PC-9 (cell line): ENCODE measurements at regions not wholly inside any gene's neighbourhood (a gene's known extent, or its start where the extent isn't known, plus 50 kb on each side); places are given as distances from the start of the nearest gene placed in this dataset.

Experiments
- BruUV-seq: library from RNA; stranded (reverse); fragments of 400-500 nt; replicated peaks from 2 replicates; lab custom pipeline; 2021; lab: Mats Ljungman, UMichigan
- CTCF ChIA-PET: fragments of 300-600 bp; sonication (Branson Sonifier 250); formaldehyde crosslinking; loops from one replicate; lab custom pipeline; 2022; ENCODE audit warnings: antibody characterized with exemption; lab: Charles Lee
- POLR2A ChIA-PET: fragments of 300-600 bp; sonication (Branson Sonifier 250); formaldehyde crosslinking; loops from one replicate; lab custom pipeline; 2022; ENCODE audit warnings: antibody characterized with exemption; ENCODE audit not compliant: unreplicated experiment; lab: Charles Lee
- DNase-seq, 2 experiments: peaks; one replicate each; pipeline versions ENCODE4 v3.0.0 to v3.0.0-alpha.2; 2015 to 2022; ENCODE audit warnings: mixed read lengths in 1 of 2
- H2AFZ ChIP-seq: fragments of 200-600 bp; sonication (generic); 2 replicates; pipeline ENCODE4 v1.8.1; 2017; ENCODE audit warnings: antibody characterized with exemption
- H3F3A ChIP-seq: fragments of 200-600 bp; sonication (generic); 2 replicates; pipeline ENCODE4 v1.8.1; 2017; ENCODE audit warnings: antibody characterized with exemption, mild to moderate bottlenecking, low read depth; ENCODE audit not compliant: insufficient read depth
- H3K27ac ChIP-seq: fragments of 200-600 bp; sonication (generic); 2 replicates; pipeline ENCODE4 v1.6.1; 2016; ENCODE audit warnings: mixed run types
- H3K27me3 ChIP-seq: fragments of 200-600 bp; sonication (generic); 2 replicates; pipeline ENCODE4 v1.6.1; 2016; ENCODE audit warnings: low read depth, mixed run types; ENCODE audit not compliant: insufficient read depth
- H3K36me3 ChIP-seq: fragments of 200-600 bp; sonication (generic); 2 replicates; pipeline ENCODE4 v1.6.1; 2016; ENCODE audit warnings: low read depth, mixed run types
- H3K4me1 ChIP-seq: fragments of 200-600 bp; sonication (generic); replicated peaks from 2 replicates; pipeline ENCODE4 v1.6.1; 2016; ENCODE audit warnings: mixed run types; ENCODE audit not compliant: insufficient read depth
- H3K4me2 ChIP-seq: fragments of 200-600 bp; sonication (generic); 2 replicates; pipeline ENCODE4 v1.6.1; 2017; ENCODE audit warnings: mixed run types
- H3K4me3 ChIP-seq: fragments of 200-600 bp; sonication (generic); 2 replicates; pipeline ENCODE4 v1.6.1; 2016; ENCODE audit warnings: mixed run types
- H3K79me2 ChIP-seq: fragments of 200-600 bp; sonication (generic); 2 replicates; pipeline ENCODE4 v1.6.1; 2017; ENCODE audit warnings: low read depth, mixed run types
- H3K9me2 ChIP-seq: fragments of 200-600 bp; sonication (generic); 2 replicates; pipeline ENCODE4 v1.8.1; 2017; ENCODE audit warnings: mild to moderate bottlenecking; ENCODE audit not compliant: insufficient read depth
- H3K9me3 ChIP-seq: fragments of 200-600 bp; sonication (generic); 2 replicates; pipeline ENCODE4 v1.8.1; 2016; ENCODE audit warnings: low read depth; ENCODE audit not compliant: insufficient read depth
- H4K20me1 ChIP-seq: fragments of 200-600 bp; sonication (generic); 2 replicates; pipeline ENCODE4 v1.8.1; 2017; ENCODE audit not compliant: insufficient read depth
- CTCF ChIP-seq: fragments of 200-600 bp; sonication (generic); conservative IDR thresholded peaks from 2 replicates; pipeline ENCODE4 v1.6.1; 2017; ENCODE audit warnings: mixed run types, antibody characterized with exemption, mild to moderate bottlenecking, moderate library complexity
- EZH2 ChIP-seq: fragments of 200-600 bp; sonication (generic); IDR thresholded peaks from 2 replicates; pipeline ENCODE4 v1.8.0; 2017; ENCODE audit warnings: antibody characterized with exemption, low read depth
- intact Hi-C: fragments of 100-400 bp; cut with micrococcal nuclease; formaldehyde crosslinking; loops from one replicate; pipeline ENCODE4 v1.10.0; 2022; ENCODE audit not compliant: unreplicated experiment

- BruUV-seq, result no TSS peak
Measured at GRCh38 chr16:6956511-6956910, 376.1 kb upstream of the RBFOX1 start.

GRCh38 chr16:6955303-6955702 lies 377.3 kb upstream of the RBFOX1 start:
- no TSS peak for BruUV-seq
- no peaks in the 10 kb centered on the region for H3K9me2 ChIP-seq
- CTCF ChIA-PET, result no interaction called here

More at GRCh38 chr16:6956511-6956910, 376.1 kb upstream of the RBFOX1 start:
- Histone ChIP-seq H3K9me3 (no peaks in the 10 kb centered on the region), H2AFZ (no peak overlapping the region), H3K27me3 (peaks cover 34% of the 10 kb centered on the region), H3K4me1 (no peaks in the 10 kb centered on the region), H3K27ac (no peak overlapping the region), H3K36me3 (no peaks in the 10 kb centered on the region), H3K9me2 (no peaks in the 10 kb centered on the region), H3K79me2 (no peaks in the 10 kb centered on the region), H4K20me1 (no peaks in the 10 kb centered on the region), H3K4me2 (no peak overlapping the region), H3F3A (no peaks in the 10 kb centered on the region), H3K4me3 (no peak overlapping the region)
- TF ChIP-seq CTCF (no peak), EZH2 (no peak)
- no peak for DNase-seq
- intact Hi-C loops, result no loop called here
- POLR2A ChIA-PET, result no interaction called here
- CTCF ChIA-PET, result no interaction called here

GRCh38 chr16:6949240-6949639 lies 383.4 kb upstream of the RBFOX1 start:
- Histone ChIP-seq H3K27ac (no peak overlapping the region), H3K9me2 (no peaks in the 10 kb centered on the region), H3K36me3 (no peaks in the 10 kb centered on the region), H3K27me3 (0 out of 2 replicates have a peak, but pooled peaks cover 6% of the 10 kb centered on the region), H3K4me1 (no peaks in the 10 kb centered on the region), H3K4me2 (no peak overlapping the region), H3K79me2 (no peaks in the 10 kb centered on the region), H3K4me3 (no peak overlapping the region), H4K20me1 (no peaks in the 10 kb centered on the region), H3F3A (no peaks in the 10 kb centered on the region), H3K9me3 (no peaks in the 10 kb centered on the region), H2AFZ (no peak overlapping the region)
- no peak for DNase-seq
- no TSS peak for BruUV-seq
- POLR2A ChIA-PET, result no interaction called here
- TF ChIP-seq CTCF (no peak), EZH2 (no peak)
- CTCF ChIA-PET, result no interaction called here
- intact Hi-C loops, result no loop called here

More at GRCh38 chr16:6955303-6955702, 377.3 kb upstream of the RBFOX1 start:
- TF ChIP-seq EZH2, result no peak
- TF ChIP-seq CTCF, result no peak
- Histone ChIP-seq H3F3A (no peaks in the 10 kb centered on the region), H3K4me3 (no peak overlapping the region), H3K9me3 (no peaks in the 10 kb centered on the region), H3K27me3 (peaks cover 34% of the 10 kb centered on the region), H3K36me3 (no peaks in the 10 kb centered on the region), H3K4me1 (no peaks in the 10 kb centered on the region), H2AFZ (no peak overlapping the region), H4K20me1 (no peaks in the 10 kb centered on the region), H3K4me2 (no peak overlapping the region), H3K79me2 (no peaks in the 10 kb centered on the region), H3K27ac (no peak overlapping the region)
- DNase-seq, result no peak
- intact Hi-C loops, result no loop called here
- POLR2A ChIA-PET, result no interaction called here
